GM19043 (cell line): ENCODE measurements at regions not wholly inside any gene's neighbourhood (a gene's known extent, or its start where the extent isn't known, plus 50 kb on each side); places are given as distances from the start of the nearest gene placed in this dataset.

ENCODE experiments used
- ATAC-seq: cut with Tn5 transposase; IDR thresholded peaks from one replicate; pipeline ENCODE4 v1.9.1; 2021; ENCODE audit warnings: low read depth; ENCODE audit not compliant: unreplicated experiment

GRCh38 chr4:54359919-54360650, 131.0 kb downstream of the PDGFRA start:
- no peak for ATAC-seq

GRCh38 chr4:54363037-54363436, 133.9 kb downstream of the PDGFRA start:
- no peak for ATAC-seq

- no peak for ATAC-seq
Measured at GRCh38 chr4:54365691-54366090, 136.6 kb downstream of the PDGFRA start.

GRCh38 chr4:54367059-54367458, 138.0 kb downstream of the PDGFRA start:
- no peak for ATAC-seq

GRCh38 chr4:54368281-54369265, 139.5 kb downstream of the PDGFRA start:
- ATAC-seq = no peak

- ATAC-seq = no peak
Measured at GRCh38 chr4:54371173-54371572, 142.1 kb downstream of the PDGFRA start.

GRCh38 chr4:54372951-54373350, 143.9 kb downstream of the PDGFRA start:
- no peak for ATAC-seq

GRCh38 chr4:54373718-54374210, 144.7 kb downstream of the PDGFRA start:
- no peak for ATAC-seq

GRCh38 chr4:54378461-54378860, 149.4 kb downstream of the PDGFRA start:
- ATAC-seq = no peak

- ATAC-seq = no peak
Measured at GRCh38 chr4:54384152-54384551, 155.1 kb downstream of the PDGFRA start.

GRCh38 chr4:54384563-54384962, 155.5 kb downstream of the PDGFRA start:
- no peak for ATAC-seq

- no peak for ATAC-seq
Measured at GRCh38 chr4:54386042-54386669, 157.1 kb downstream of the PDGFRA start.

- no peak for ATAC-seq
Measured at GRCh38 chr4:54386693-54387092, 157.6 kb downstream of the PDGFRA start.

- ATAC-seq = no peak
Measured at GRCh38 chr4:54390670-54391069, 161.6 kb downstream of the PDGFRA start.

GRCh38 chr4:54391104-54391503, 162.0 kb downstream of the PDGFRA start:
- ATAC-seq = no peak

GRCh38 chr4:54392479-54392878, 163.4 kb downstream of the PDGFRA start:
- ATAC-seq = no peak

GRCh38 chr4:54393243-54393642, 164.2 kb downstream of the PDGFRA start:
- no peak for ATAC-seq

- no peak for ATAC-seq
Measured at GRCh38 chr4:54395013-54395527, 166.0 kb downstream of the PDGFRA start.

- ATAC-seq = no peak
Measured at GRCh38 chr4:54400188-54400587, 171.1 kb downstream of the PDGFRA start.

- ATAC-seq = no peak
Measured at GRCh38 chr4:54400802-54401201, 171.7 kb downstream of the PDGFRA start.
